HepG2 (cell line): ENCODE measurements at regions not wholly inside any gene's neighbourhood (a gene's known extent, or its start where the extent isn't known, plus 50 kb on each side); places are given as distances from the start of the nearest gene placed in this dataset.

Source experiments
- ATAC-seq: fragments of 200-7000 bp; cut with Tn5 transposase; 3 replicates; pipeline ENCODE4 v1.9.1; 2020; ENCODE audit warnings: mild to moderate bottlenecking, moderate library complexity
- BruUV-seq: library from RNA; stranded (reverse); fragments of 400-500 nt; replicated peaks from 2 replicates; lab custom pipeline; 2021; lab: Mats Ljungman, UMichigan
- CTCF ChIA-PET: fragments of 300-600 bp; formaldehyde crosslinking; extraction: SDS; loops from one replicate; lab custom pipeline; 2021; ENCODE audit warnings: low total read pairs, inconsistent platforms, low intra/inter-chr PET ratio; lab: Yijun Ruan, JAX
- POLR2A ChIA-PET: fragments of 350-600 bp; sonication (Branson Sonifier 250); formaldehyde crosslinking; loops from one replicate; lab custom pipeline; 2020; ENCODE audit warnings: antibody characterized with exemption, inconsistent platforms; lab: Yijun Ruan, JAX
- DNase-seq: peaks from one replicate; pipeline ENCODE4 v3.0.0-alpha.2; 2015; ENCODE audit warnings: low spot score
- FAIRE-seq: peaks from 3 replicates; lab custom pipeline; 2011; peaks lifted over from hg19 to GRCh38; lab: Jason Lieb, UNC
- H2AFZ ChIP-seq: one replicate; pipeline ENCODE4 v1.6.1; 2011; ENCODE audit warnings: low read length, inconsistent platforms
- H3K27ac ChIP-seq: fragments of 300-600 bp; 3 replicates; pipeline ENCODE4 v1.8.0; 2011; ENCODE audit warnings: mixed run types, mild to moderate bottlenecking, mixed read lengths, low read length, inconsistent platforms; ENCODE audit not compliant: insufficient read depth; ENCODE audit errors: extremely low read length
- H3K27me3 ChIP-seq, 2 experiments: fragments of 200-600 bp in 1 of 2; 2 replicates in 1 of 2; 3 replicates in 1 of 2; pipeline versions ENCODE4 v1.6.0 to v1.8.0; 2011; ENCODE audit warnings: low read length in 2 of 2, mild to moderate bottlenecking in 2 of 2, moderate library complexity in 2 of 2, inconsistent platforms in 1 of 2; ENCODE audit not compliant: insufficient read depth in 2 of 2, control insufficient read depth in 1 of 2
- H3K36me3 ChIP-seq, 2 experiments: fragments of 200-600 bp in 1 of 2; replicated peaks in 1 of 2; 2 replicates in 1 of 2; 3 replicates in 1 of 2; pipeline versions ENCODE4 v1.5.1 to v1.8.0; 2011; ENCODE audit warnings: low read length in 2 of 2, inconsistent platforms in 1 of 2; ENCODE audit not compliant: insufficient read depth in 2 of 2, control insufficient read depth in 1 of 2
- H3K4me1 ChIP-seq: 2 replicates; pipeline ENCODE4 v1.5.1; 2012; ENCODE audit warnings: low read length, inconsistent platforms; ENCODE audit not compliant: insufficient read depth
- H3K4me2 ChIP-seq: 2 replicates; pipeline ENCODE4 v1.6.0; 2011; ENCODE audit warnings: low read depth, low read length, inconsistent platforms
- H3K4me3 ChIP-seq, 3 experiments: fragments of 200-600 bp in 1 of 3; sonication (generic), shearing (Covaris generic) in 1 of 3; replicated peaks in 1 of 3; 2 replicates each; pipeline ENCODE4 v1.5.1; 2011 to 2016; ENCODE audit warnings: low read length in 3 of 3, inconsistent platforms in 2 of 3, low read depth in 2 of 3, mild to moderate bottlenecking in 2 of 3, control low read depth in 1 of 3, mixed read lengths in 1 of 3; ENCODE audit not compliant: insufficient read depth in 1 of 3
- H3K79me2 ChIP-seq: one replicate; pipeline ENCODE4 v1.6.1; 2011; ENCODE audit warnings: low read length, inconsistent platforms; ENCODE audit not compliant: insufficient read depth
- H3K9ac ChIP-seq: 2 replicates; pipeline ENCODE4 v1.6.0; 2011; ENCODE audit warnings: mild to moderate bottlenecking, low read depth, low read length, inconsistent platforms; ENCODE audit not compliant: insufficient read depth
- H3K9me3 ChIP-seq: 2 replicates; pipeline ENCODE4 v1.5.1; 2012; ENCODE audit warnings: mild to moderate bottlenecking, low read length
- H4K20me1 ChIP-seq: 2 replicates; pipeline ENCODE4 v1.6.0; 2011; ENCODE audit warnings: inconsistent platforms, mild to moderate bottlenecking, low read length, moderate library complexity; ENCODE audit not compliant: insufficient read depth
- ELF3 ChIP-seq: IDR thresholded peaks from 2 replicates; pipeline ENCODE4 v1.6.1; 2016; ENCODE audit warnings: missing genetic modification reagents, missing compliant biosample characterization
- KLF15 ChIP-seq: sonication (generic); formaldehyde crosslinking; IDR thresholded peaks from 2 replicates; pipeline ENCODE4 v1.8.1; 2023; ENCODE audit warnings: borderline replicate concordance, mild to moderate bottlenecking, inconsistent platforms, missing genetic modification reagents, mixed read lengths
- MZF1 ChIP-seq: sonication (generic); formaldehyde crosslinking; IDR thresholded peaks from 2 replicates; pipeline ENCODE4 v1.8.1; 2023; ENCODE audit warnings: mild to moderate bottlenecking, missing genetic modification reagents, borderline replicate concordance
- NFRKB ChIP-seq: fragments of 450-650 bp; IDR thresholded peaks from 2 replicates; pipeline ENCODE4 v1.6.1; 2017
- ONECUT2 ChIP-seq: sonication (generic); formaldehyde crosslinking; IDR thresholded peaks from 2 replicates; pipeline ENCODE4 v1.4.0; 2020; ENCODE audit warnings: missing genetic modification reagents
- PPARG ChIP-seq: conservative IDR thresholded peaks from 2 replicates; pipeline ENCODE4 v1.6.1; 2016; ENCODE audit warnings: missing biosample characterization, missing genetic modification reagents
- RELA ChIP-seq: sonication (generic); formaldehyde crosslinking; IDR thresholded peaks from 2 replicates; pipeline ENCODE4 v1.4.0; 2020; ENCODE audit warnings: missing genetic modification reagents
- ZBTB3 ChIP-seq: sonication (generic); formaldehyde crosslinking; IDR thresholded peaks from 2 replicates; pipeline ENCODE4 v1.4.0; 2020; ENCODE audit warnings: low read depth, mild to moderate bottlenecking, moderate library complexity, missing genetic modification reagents, borderline replicate concordance
- ZNF333 ChIP-seq: sonication (generic); formaldehyde crosslinking; IDR thresholded peaks from 2 replicates; pipeline ENCODE4 v1.4.0; 2020; ENCODE audit warnings: mild to moderate bottlenecking, missing genetic modification reagents, borderline replicate concordance
- ZNF543 ChIP-seq: sonication (generic); formaldehyde crosslinking; IDR thresholded peaks from 2 replicates; pipeline ENCODE4 v1.4.0; 2020; ENCODE audit warnings: mild to moderate bottlenecking, missing genetic modification reagents
- ZNF780A ChIP-seq: sonication (generic); formaldehyde crosslinking; IDR thresholded peaks from 2 replicates; pipeline ENCODE4 v1.8.0; 2022; ENCODE audit warnings: mild to moderate bottlenecking, missing genetic modification reagents, moderate library complexity
- ZNF782 ChIP-seq: sonication (generic); formaldehyde crosslinking; IDR thresholded peaks from 2 replicates; pipeline ENCODE4 v1.4.0; 2020; ENCODE audit warnings: missing genetic modification reagents, mild to moderate bottlenecking, borderline replicate concordance
- WGBS: methylation state at CpG from one replicate; pipeline ENCODE4 v1.1.6; 2017; ENCODE audit warnings: low lambda C conversion rate; 5-methylcytosine and 5-hydroxymethylcytosine counted together
- in situ Hi-C: cut with HindIII; loops from 2 replicates; pipeline ENCODE4 v1.10.0; 2017; ENCODE audit warnings: low pct_unique_long_range_greater_than_20kb; ENCODE audit not compliant: extremely low pct_ligation_motif_present
- intact Hi-C: fragments of 100-400 bp; cut with micrococcal nuclease; formaldehyde crosslinking; loops from one replicate; pipeline ENCODE4 v1.10.0; 2022; ENCODE audit not compliant: unreplicated experiment
- TF ChIP-seq, protein P1 (sequence below): sonication (generic); formaldehyde crosslinking; IDR thresholded peaks from 2 replicates; pipeline ENCODE4 v1.5.0; 2020; ENCODE audit warnings: missing genetic modification reagents, mild to moderate bottlenecking, borderline replicate concordance
- TF ChIP-seq, protein P2 (sequence below): sonication (generic); formaldehyde crosslinking; IDR thresholded peaks from 2 replicates; pipeline ENCODE4 v1.9.0; 2021; ENCODE audit warnings: missing genetic modification reagents, borderline replicate concordance
- TF ChIP-seq, protein P3 (sequence below): sonication (generic); formaldehyde crosslinking; IDR thresholded peaks from 2 replicates; pipeline ENCODE4 v1.5.1; 2020; ENCODE audit warnings: missing genetic modification reagents, mild to moderate bottlenecking, borderline replicate concordance
- TF ChIP-seq, protein P4 (sequence below): sonication (generic); formaldehyde crosslinking; IDR thresholded peaks from 2 replicates; pipeline ENCODE4 v1.8.0; 2022; ENCODE audit warnings: mild to moderate bottlenecking, missing genetic modification reagents
- TF ChIP-seq, protein P5 (sequence below): IDR thresholded peaks from 2 replicates; pipeline ENCODE4 v1.6.1; 2016; ENCODE audit warnings: low read depth, borderline replicate concordance
- TF ChIP-seq, protein P6 (sequence below): sonication (generic); formaldehyde crosslinking; IDR thresholded peaks from 2 replicates; pipeline ENCODE4 v1.4.0; 2020; ENCODE audit warnings: low read depth, mild to moderate bottlenecking, missing genetic modification reagents

DNA sequence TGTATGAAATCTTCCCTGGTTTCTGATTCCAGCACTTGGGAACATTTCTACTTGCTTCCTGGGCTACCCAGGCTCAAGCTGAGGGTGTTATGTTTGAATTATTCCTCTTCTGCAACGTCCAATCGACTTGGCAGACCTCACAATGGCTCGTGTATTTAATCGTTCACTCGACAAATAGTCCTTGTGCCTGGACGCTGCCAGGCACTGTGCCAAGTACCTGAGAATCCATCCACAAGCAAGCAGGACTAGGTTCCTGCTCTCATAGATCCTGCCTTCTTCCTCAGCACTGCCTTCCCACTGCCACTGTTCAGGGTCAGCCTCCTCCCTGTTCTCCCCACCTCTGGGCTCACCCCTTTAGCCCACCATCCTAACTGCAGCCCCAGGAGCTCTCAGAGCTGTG lies 113.3 kb downstream of the EFNB1 start:
- in situ Hi-C loops (no loop called here), intact Hi-C loops (no loop called here)
- ChIA-PET POLR2A (no interaction called here), CTCF (no interaction called here)
- FAIRE-seq = no peak
- ATAC-seq = no peak
- Histone ChIP-seq H2AFZ (no peak overlapping the region), H3K4me3 (no peak overlapping the region), H3K79me2 (no peaks in the 10 kb centered on the region), H4K20me1 (no peaks in the 10 kb centered on the region), H3K4me2 (no peak overlapping the region), H3K4me1 (peaks cover 16% of the 10 kb centered on the region), H3K27me3 (no peaks in the 10 kb centered on the region), H3K36me3 (no peaks in the 10 kb centered on the region), H3K27ac (no peak overlapping the region), H3K9me3 (no peaks in the 10 kb centered on the region), H3K9ac (no peak overlapping the region)
- DNase-seq = no peak
- no CpG with 5 or more reads among the region's 6 CpGs for WGBS
- TF ChIP-seq ZNF782 = no peak
- TF ChIP-seq ZNF780A (CRISPR knock-in tag) = no peak
- TF ChIP-seq, protein P1, sequence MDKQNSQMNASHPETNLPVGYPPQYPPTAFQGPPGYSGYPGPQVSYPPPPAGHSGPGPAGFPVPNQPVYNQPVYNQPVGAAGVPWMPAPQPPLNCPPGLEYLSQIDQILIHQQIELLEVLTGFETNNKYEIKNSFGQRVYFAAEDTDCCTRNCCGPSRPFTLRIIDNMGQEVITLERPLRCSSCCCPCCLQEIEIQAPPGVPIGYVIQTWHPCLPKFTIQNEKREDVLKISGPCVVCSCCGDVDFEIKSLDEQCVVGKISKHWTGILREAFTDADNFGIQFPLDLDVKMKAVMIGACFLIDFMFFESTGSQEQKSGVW (CRISPR knock-in tag) = no peak
- TF ChIP-seq ZNF543 = no peak
- TF ChIP-seq PPARG (CRISPR knock-in tag) = no peak
- TF ChIP-seq ZBTB3 = no peak
- TF ChIP-seq NFRKB = no peak
- TF ChIP-seq, protein P2, sequence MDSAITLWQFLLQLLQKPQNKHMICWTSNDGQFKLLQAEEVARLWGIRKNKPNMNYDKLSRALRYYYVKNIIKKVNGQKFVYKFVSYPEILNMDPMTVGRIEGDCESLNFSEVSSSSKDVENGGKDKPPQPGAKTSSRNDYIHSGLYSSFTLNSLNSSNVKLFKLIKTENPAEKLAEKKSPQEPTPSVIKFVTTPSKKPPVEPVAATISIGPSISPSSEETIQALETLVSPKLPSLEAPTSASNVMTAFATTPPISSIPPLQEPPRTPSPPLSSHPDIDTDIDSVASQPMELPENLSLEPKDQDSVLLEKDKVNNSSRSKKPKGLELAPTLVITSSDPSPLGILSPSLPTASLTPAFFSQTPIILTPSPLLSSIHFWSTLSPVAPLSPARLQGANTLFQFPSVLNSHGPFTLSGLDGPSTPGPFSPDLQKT (CRISPR knock-in tag) = no peak
- TF ChIP-seq KLF15 = no peak
- TF ChIP-seq, protein P3, sequence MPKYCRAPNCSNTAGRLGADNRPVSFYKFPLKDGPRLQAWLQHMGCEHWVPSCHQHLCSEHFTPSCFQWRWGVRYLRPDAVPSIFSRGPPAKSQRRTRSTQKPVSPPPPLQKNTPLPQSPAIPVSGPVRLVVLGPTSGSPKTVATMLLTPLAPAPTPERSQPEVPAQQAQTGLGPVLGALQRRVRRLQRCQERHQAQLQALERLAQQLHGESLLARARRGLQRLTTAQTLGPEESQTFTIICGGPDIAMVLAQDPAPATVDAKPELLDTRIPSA (CRISPR knock-in tag) = no peak
- no peak for TF ChIP-seq MZF1
- TF ChIP-seq, protein P4, sequence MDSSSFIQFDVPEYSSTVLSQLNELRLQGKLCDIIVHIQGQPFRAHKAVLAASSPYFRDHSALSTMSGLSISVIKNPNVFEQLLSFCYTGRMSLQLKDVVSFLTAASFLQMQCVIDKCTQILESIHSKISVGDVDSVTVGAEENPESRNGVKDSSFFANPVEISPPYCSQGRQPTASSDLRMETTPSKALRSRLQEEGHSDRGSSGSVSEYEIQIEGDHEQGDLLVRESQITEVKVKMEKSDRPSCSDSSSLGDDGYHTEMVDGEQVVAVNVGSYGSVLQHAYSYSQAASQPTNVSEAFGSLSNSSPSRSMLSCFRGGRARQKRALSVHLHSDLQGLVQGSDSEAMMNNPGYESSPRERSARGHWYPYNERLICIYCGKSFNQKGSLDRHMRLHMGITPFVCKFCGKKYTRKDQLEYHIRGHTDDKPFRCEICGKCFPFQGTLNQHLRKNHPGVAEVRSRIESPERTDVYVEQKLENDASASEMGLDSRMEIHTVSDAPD (CRISPR knock-in tag) = no peak
- no peak for TF ChIP-seq RELA (CRISPR knock-in tag)
- TF ChIP-seq ELF3 (CRISPR knock-in tag) = no peak
- no peak for TF ChIP-seq ZNF333 (CRISPR knock-in tag)
- TF ChIP-seq ONECUT2 = no peak
- TF ChIP-seq, protein P5, sequence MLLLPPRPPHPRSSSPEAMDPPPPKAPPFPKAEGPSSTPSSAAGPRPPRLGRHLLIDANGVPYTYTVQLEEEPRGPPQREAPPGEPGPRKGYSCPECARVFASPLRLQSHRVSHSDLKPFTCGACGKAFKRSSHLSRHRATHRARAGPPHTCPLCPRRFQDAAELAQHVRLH (CRISPR knock-in tag) = no peak
- TF ChIP-seq, protein P6, sequence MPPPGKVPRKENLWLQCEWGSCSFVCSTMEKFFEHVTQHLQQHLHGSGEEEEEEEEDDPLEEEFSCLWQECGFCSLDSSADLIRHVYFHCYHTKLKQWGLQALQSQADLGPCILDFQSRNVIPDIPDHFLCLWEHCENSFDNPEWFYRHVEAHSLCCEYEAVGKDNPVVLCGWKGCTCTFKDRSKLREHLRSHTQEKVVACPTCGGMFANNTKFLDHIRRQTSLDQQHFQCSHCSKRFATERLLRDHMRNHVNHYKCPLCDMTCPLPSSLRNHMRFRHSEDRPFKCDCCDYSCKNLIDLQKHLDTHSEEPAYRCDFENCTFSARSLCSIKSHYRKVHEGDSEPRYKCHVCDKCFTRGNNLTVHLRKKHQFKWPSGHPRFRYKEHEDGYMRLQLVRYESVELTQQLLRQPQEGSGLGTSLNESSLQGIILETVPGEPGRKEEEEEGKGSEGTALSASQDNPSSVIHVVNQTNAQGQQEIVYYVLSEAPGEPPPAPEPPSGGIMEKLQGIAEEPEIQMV = no peak
- no TSS peak for BruUV-seq
